GM23248 (cell line): ENCODE measurements at regions not wholly inside any gene's neighbourhood (a gene's known extent, or its start where the extent isn't known, plus 50 kb on each side); places are given as distances from the start of the nearest gene placed in this dataset.

ENCODE experiments used
- EZH2 ChIP-seq: fragments of 200-600 bp; sonication (generic); IDR thresholded peaks from 2 replicates; pipeline ENCODE4 v1.6.1; 2018; ENCODE audit warnings: antibody characterized with exemption, mild to moderate bottlenecking; ENCODE audit not compliant: insufficient read depth, poor library complexity, severe bottlenecking
- EZH2phosphoT487 ChIP-seq: fragments of 200-600 bp; sonication (generic); IDR thresholded peaks from 2 replicates; pipeline ENCODE4 v1.6.1; 2018; ENCODE audit warnings: antibody characterized with exemption, moderate library complexity, mild to moderate bottlenecking, low read depth; ENCODE audit not compliant: insufficient read depth

- TF ChIP-seq EZH2phosphoT487 (no peak), EZH2 (no peak)
Measured at GRCh38 chr3:72397586-72397985, 450.7 kb downstream of the SHQ1 start.
